ENCODE measurements at regions not wholly inside any gene's neighbourhood (a gene's known extent, or its start where the extent isn't known, plus 50 kb on each side); places are given as distances from the start of the nearest gene placed in this dataset.
"Not testable (repeated sequence)": the region's sequence is repeated elsewhere in the genome, so short reads cannot be mapped to it uniquely, and the experiment has no call there.

- not testable (repeated sequence) for TF ChIP-seq CTCF (IDR thresholded peaks at IDR 0.05; ENCODE audit: insufficient read depth, low read depth, low read length); EZH2 (IDR thresholded peaks at IDR 0.05; ENCODE audit: insufficient read depth, low read length)
Measured at GRCh38 chr7:6903792-6904191, 77.7 kb upstream of the CCZ1B start.

All from astrocyte (in vitro differentiated cells and primary cell).